Activated CD4-positive, alpha-beta T cell treated with anti-CD3 and anti-CD28 coated beads, Interleukin-2, amount 10 ng/mL, durations not matched to agents 7 days and 5 days (primary cell): ENCODE measurements at regions not wholly inside any gene's neighbourhood (a gene's known extent, or its start where the extent isn't known, plus 50 kb on each side); places are given as distances from the start of the nearest gene placed in this dataset.

ENCODE experiments used
- CTCF ChIA-PET: fragments of 350-600 bp; sonication (Branson Sonifier 250); formaldehyde crosslinking; loops from one replicate; lab custom pipeline; 2021; ENCODE audit warnings: antibody characterized with exemption; lab: Charles Lee
- POLR2A ChIA-PET: fragments of 350-600 bp; sonication (Branson Sonifier 250); formaldehyde crosslinking; loops from one replicate; lab custom pipeline; 2021; ENCODE audit warnings: antibody characterized with exemption; lab: Charles Lee
- DNase-seq: peaks from one replicate; pipeline ENCODE4 v3.0.0-alpha.2; 2020
- H3K27ac Mint-ChIP-seq: one replicate; pipeline ENCODE4 v1.8.0; 2021; ENCODE audit warnings: mild to moderate bottlenecking, moderate library complexity, mixed read lengths
- H3K27me3 Mint-ChIP-seq: one replicate; pipeline ENCODE4 v1.8.0; 2021; ENCODE audit warnings: mixed read lengths
- H3K36me3 Mint-ChIP-seq: one replicate; pipeline ENCODE4 v1.8.0; 2021; ENCODE audit warnings: low read depth, mixed read lengths
- H3K4me1 Mint-ChIP-seq: one replicate; pipeline ENCODE4 v1.8.0; 2021; ENCODE audit warnings: mixed read lengths
- H3K4me3 Mint-ChIP-seq: one replicate; pipeline ENCODE4 v1.8.0; 2021; ENCODE audit warnings: mild to moderate bottlenecking, moderate library complexity, mixed read lengths
- H3K9me3 Mint-ChIP-seq: one replicate; pipeline ENCODE4 v1.8.0; 2021; ENCODE audit warnings: mixed read lengths

- POLR2A ChIA-PET: no interaction called here
Observed at GRCh38 chr2:8416849-8417832, 264.7 kb upstream of the ID2 start.

GRCh38 chr2:8418721-8419120 lies 263.1 kb upstream of the ID2 start:
- peaks cover 9% of the 10 kb centered on the region for H3K27me3 Mint-ChIP-seq
- POLR2A ChIA-PET: interaction anchor here (0.5 kb wide), 1 partner anchor 56 kb away, joined by 3 read pairs; no protein-coding TSS in a partner anchor
- CTCF ChIA-PET: no interaction called here
- H3K36me3 Mint-ChIP-seq: peaks cover 3% of the 10 kb centered on the region
- no peaks in the 10 kb centered on the region for H3K4me1 Mint-ChIP-seq
- DNase-seq: no peak
- H3K27ac Mint-ChIP-seq: no peak overlapping the region
- no peak overlapping the region for H3K4me3 Mint-ChIP-seq
- H3K9me3 Mint-ChIP-seq: peaks cover 2% of the 10 kb centered on the region

More at GRCh38 chr2:8416849-8417832, 264.7 kb upstream of the ID2 start:
- Mint-ChIP-seq H3K9me3 (peaks cover 2% of the 10 kb centered on the region), H3K27ac (no peak overlapping the region), H3K36me3 (peaks cover 3% of the 10 kb centered on the region), H3K4me3 (no peak overlapping the region), H3K27me3 (peaks cover 7% of the 10 kb centered on the region), H3K4me1 (no peaks in the 10 kb centered on the region)
- no peak for DNase-seq
- CTCF ChIA-PET: interaction anchor here (1.6 kb wide), 1 partner anchor 23 kb away, joined by 3 read pairs; no protein-coding TSS in a partner anchor

GRCh38 chr2:8421658-8422449 lies 260.0 kb upstream of the ID2 start:
- H3K36me3 Mint-ChIP-seq: peaks cover 5% of the 10 kb centered on the region
- no peak overlapping the region for H3K4me3 Mint-ChIP-seq
- POLR2A ChIA-PET: no interaction called here
- no peak for DNase-seq
- peaks cover 2% of the 10 kb centered on the region for H3K9me3 Mint-ChIP-seq
- H3K4me1 Mint-ChIP-seq: peaks cover 17% of the 10 kb centered on the region
- H3K27me3 Mint-ChIP-seq: peaks cover 9% of the 10 kb centered on the region
- CTCF ChIA-PET: interaction anchor here (0.6 to 1.5 kb wide), 2 partner anchors 19 to 1248 kb away, joined by 3 read pairs; no protein-coding TSS in a partner anchor
- no peak overlapping the region for H3K27ac Mint-ChIP-seq

- Mint-ChIP-seq H3K27ac (no peak overlapping the region), H3K36me3 (peaks cover 4% of the 10 kb centered on the region), H3K4me3 (no peak overlapping the region), H3K4me1 (peaks cover 17% of the 10 kb centered on the region), H3K9me3 (peaks cover 2% of the 10 kb centered on the region), H3K27me3 (peaks cover 7% of the 10 kb centered on the region)
- no peak for DNase-seq
- CTCF ChIA-PET: interaction anchor here (0.6 to 1.5 kb wide), 2 partner anchors 19 to 1247 kb away, joined by 3 read pairs; no protein-coding TSS in a partner anchor
- POLR2A ChIA-PET: no interaction called here
Observed at GRCh38 chr2:8422450-8422800, 259.4 kb upstream of the ID2 start.

GRCh38 chr2:8424997-8425900 lies 256.6 kb upstream of the ID2 start:
- Mint-ChIP-seq H3K27me3 (peaks cover 4% of the 10 kb centered on the region), H3K4me3 (no peak overlapping the region), H3K36me3 (peaks cover 2% of the 10 kb centered on the region), H3K27ac (peak overlapping the region; percentile 63), H3K4me1 (peaks cover 17% of the 10 kb centered on the region), H3K9me3 (no peaks in the 10 kb centered on the region)
- CTCF ChIA-PET: interaction anchor here (0.7 to 1.4 kb wide), 4 partner anchors 8 to 88 kb away, joined by 3 read pairs; no protein-coding TSS in a partner anchor
- POLR2A ChIA-PET: no interaction called here
- DNase-seq: peak; percentile 22

GRCh38 chr2:8426550-8426949 lies 255.3 kb upstream of the ID2 start:
- Mint-ChIP-seq H3K36me3 (peaks cover 2% of the 10 kb centered on the region), H3K4me3 (no peak overlapping the region), H3K9me3 (peaks cover 2% of the 10 kb centered on the region), H3K27ac (no peak overlapping the region), H3K4me1 (peaks cover 19% of the 10 kb centered on the region), H3K27me3 (peaks cover 4% of the 10 kb centered on the region)
- ChIA-PET POLR2A (no interaction called here), CTCF (interaction anchor here (0.6 kb wide), 1 partner anchor 11 kb away, joined by 3 read pairs; no protein-coding TSS in a partner anchor)
- no peak for DNase-seq

- no peak for DNase-seq
- no peak overlapping the region for H3K4me3 Mint-ChIP-seq
- H3K36me3 Mint-ChIP-seq: peaks cover 2% of the 10 kb centered on the region
- H3K27me3 Mint-ChIP-seq: peaks cover 2% of the 10 kb centered on the region
- H3K9me3 Mint-ChIP-seq: peaks cover 2% of the 10 kb centered on the region
- ChIA-PET POLR2A (no interaction called here), CTCF (interaction anchor here (0.6 kb wide), 1 partner anchor 11 kb away, joined by 3 read pairs; no protein-coding TSS in a partner anchor)
- H3K4me1 Mint-ChIP-seq: peaks cover 23% of the 10 kb centered on the region
- no peak overlapping the region for H3K27ac Mint-ChIP-seq
Observed at GRCh38 chr2:8427211-8427610, 254.6 kb upstream of the ID2 start.

GRCh38 chr2:8430628-8431027 lies 251.2 kb upstream of the ID2 start:
- no peaks in the 10 kb centered on the region for H3K27me3 Mint-ChIP-seq
- CTCF ChIA-PET: interaction anchor here (0.9 to 1.6 kb wide), 3 partner anchors 25 to 104 kb away, joined by 3 to 4 read pairs (median 3); no protein-coding TSS in a partner anchor
- no peak overlapping the region for H3K27ac Mint-ChIP-seq
- H3K36me3 Mint-ChIP-seq: peaks cover 2% of the 10 kb centered on the region
- DNase-seq: no peak
- peaks cover 2% of the 10 kb centered on the region for H3K9me3 Mint-ChIP-seq
- H3K4me1 Mint-ChIP-seq: peaks cover 31% of the 10 kb centered on the region
- POLR2A ChIA-PET: no interaction called here
- H3K4me3 Mint-ChIP-seq: no peak overlapping the region

- H3K9me3 Mint-ChIP-seq: peaks cover 2% of the 10 kb centered on the region
- no peak for DNase-seq
- CTCF ChIA-PET: interaction anchor here (0.9 kb wide), 1 partner anchor 103 kb away, joined by 3 read pairs; no protein-coding TSS in a partner anchor
- H3K27ac Mint-ChIP-seq: no peak overlapping the region
- H3K27me3 Mint-ChIP-seq: no peaks in the 10 kb centered on the region
- POLR2A ChIA-PET: no interaction called here
- peaks cover 1% of the 10 kb centered on the region for H3K36me3 Mint-ChIP-seq
- no peak overlapping the region for H3K4me3 Mint-ChIP-seq
- H3K4me1 Mint-ChIP-seq: peaks cover 25% of the 10 kb centered on the region
Observed at GRCh38 chr2:8431446-8432125, 250.3 kb upstream of the ID2 start.

GRCh38 chr2:8432706-8433336 lies 249.0 kb upstream of the ID2 start:
- Mint-ChIP-seq H3K27me3 (no peaks in the 10 kb centered on the region), H3K9me3 (peaks cover 2% of the 10 kb centered on the region), H3K27ac (peak overlapping the region; percentile 93), H3K4me1 (peaks cover 23% of the 10 kb centered on the region), H3K4me3 (peak overlapping the region; percentile 37), H3K36me3 (no peaks in the 10 kb centered on the region)
- POLR2A ChIA-PET: no interaction called here
- DNase-seq: no peak
- CTCF ChIA-PET: no interaction called here

- peaks cover 24% of the 10 kb centered on the region for H3K4me1 Mint-ChIP-seq
- no peak for DNase-seq
- H3K9me3 Mint-ChIP-seq: peaks cover 2% of the 10 kb centered on the region
- H3K4me3 Mint-ChIP-seq: peak overlapping the region; percentile 20
- ChIA-PET POLR2A (no interaction called here), CTCF (interaction anchor here (1.0 kb wide), 1 partner anchor 8 kb away, joined by 3 read pairs; no protein-coding TSS in a partner anchor)
- peak overlapping the region; percentile 93 for H3K27ac Mint-ChIP-seq
- no peaks in the 10 kb centered on the region for H3K36me3 Mint-ChIP-seq
- H3K27me3 Mint-ChIP-seq: no peaks in the 10 kb centered on the region
Observed at GRCh38 chr2:8433390-8433789, 248.5 kb upstream of the ID2 start.
